ENCODE measurements at regions not wholly inside any gene's neighbourhood (a gene's known extent, or its start where the extent isn't known, plus 50 kb on each side); places are given as distances from the start of the nearest gene placed in this dataset.
"Not testable (repeated sequence)": the region's sequence is repeated elsewhere in the genome, so short reads cannot be mapped to it uniquely, and the experiment has no call there.

DNA sequence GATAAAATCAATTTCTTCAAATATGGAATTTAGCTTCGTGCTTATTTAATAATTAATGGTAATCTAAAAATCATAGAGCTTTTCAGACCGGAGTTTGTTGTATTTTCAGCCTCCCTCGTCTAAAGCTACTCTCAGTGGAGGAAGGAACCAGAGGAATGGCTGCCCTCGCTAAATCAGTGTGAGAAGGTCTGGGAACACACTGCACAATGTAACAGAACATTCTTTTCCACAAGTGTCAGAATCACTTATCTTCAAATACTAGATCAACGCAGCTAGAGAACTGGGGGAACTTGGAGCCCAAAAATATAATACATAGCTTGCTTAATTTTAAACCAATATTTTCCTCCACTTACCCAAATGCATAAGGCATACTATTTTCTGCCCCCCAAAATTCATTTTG lies 148.5 kb downstream of the MTERF1 start:
- DNase-seq (ENCODE audit: low spot score), result no peak
- peaks cover 13% of the 10 kb centered on the region for H3K9me3 Mint-ChIP-seq (ENCODE audit: low read depth)
- H3K4me3 Mint-ChIP-seq (ENCODE audit: unreplicated experiment), result no peak overlapping the region

DNA sequence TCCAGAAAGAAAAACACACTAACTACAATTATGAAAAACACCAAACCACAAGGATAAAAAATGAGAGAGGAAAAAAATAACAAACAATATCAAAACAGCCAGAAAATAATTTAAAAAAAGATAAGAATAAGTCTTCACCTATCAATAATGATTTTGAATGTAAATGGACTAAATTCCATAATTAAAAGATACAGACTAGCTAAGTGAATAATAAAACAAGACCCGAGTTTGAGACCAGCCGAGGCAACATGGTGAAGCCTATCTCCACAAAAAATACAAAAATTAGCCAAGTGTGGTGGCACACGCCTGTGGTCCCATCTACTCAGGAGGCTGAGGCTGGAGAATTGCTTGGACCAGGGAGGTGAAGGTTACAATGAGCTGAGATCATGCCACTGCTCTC lies 131.1 kb downstream of the MTERF1 start:
- TF ChIP-seq, protein P1, sequence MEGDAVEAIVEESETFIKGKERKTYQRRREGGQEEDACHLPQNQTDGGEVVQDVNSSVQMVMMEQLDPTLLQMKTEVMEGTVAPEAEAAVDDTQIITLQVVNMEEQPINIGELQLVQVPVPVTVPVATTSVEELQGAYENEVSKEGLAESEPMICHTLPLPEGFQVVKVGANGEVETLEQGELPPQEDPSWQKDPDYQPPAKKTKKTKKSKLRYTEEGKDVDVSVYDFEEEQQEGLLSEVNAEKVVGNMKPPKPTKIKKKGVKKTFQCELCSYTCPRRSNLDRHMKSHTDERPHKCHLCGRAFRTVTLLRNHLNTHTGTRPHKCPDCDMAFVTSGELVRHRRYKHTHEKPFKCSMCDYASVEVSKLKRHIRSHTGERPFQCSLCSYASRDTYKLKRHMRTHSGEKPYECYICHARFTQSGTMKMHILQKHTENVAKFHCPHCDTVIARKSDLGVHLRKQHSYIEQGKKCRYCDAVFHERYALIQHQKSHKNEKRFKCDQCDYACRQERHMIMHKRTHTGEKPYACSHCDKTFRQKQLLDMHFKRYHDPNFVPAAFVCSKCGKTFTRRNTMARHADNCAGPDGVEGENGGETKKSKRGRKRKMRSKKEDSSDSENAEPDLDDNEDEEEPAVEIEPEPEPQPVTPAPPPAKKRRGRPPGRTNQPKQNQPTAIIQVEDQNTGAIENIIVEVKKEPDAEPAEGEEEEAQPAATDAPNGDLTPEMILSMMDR (IDR thresholded peaks at IDR 0.05), result no peak
- H3K4me1 Mint-ChIP-seq (ENCODE audit: low read depth), result peaks cover 4% of the 10 kb centered on the region
- H3K27me3 Mint-ChIP-seq (ENCODE audit: low read depth), result no peaks in the 10 kb centered on the region
- H3K9me3 Mint-ChIP-seq (ENCODE audit: low read depth), result peaks cover 10% of the 10 kb centered on the region
- H3K27ac Mint-ChIP-seq (ENCODE audit: unreplicated experiment), result no peak overlapping the region
- H3K4me3 Mint-ChIP-seq (ENCODE audit: unreplicated experiment), result no peak overlapping the region
- H3K36me3 Mint-ChIP-seq (ENCODE audit: low read depth), result peaks cover 8% of the 10 kb centered on the region
- DNase-seq (ENCODE audit: low spot score), result no peak

More for the DNA sequence above, 148.5 kb downstream of the MTERF1 start:
- Mint-ChIP-seq H3K27ac (ENCODE audit: unreplicated experiment) (no peak overlapping the region), H3K4me1 (ENCODE audit: low read depth) (peaks cover 17% of the 10 kb centered on the region), H3K27me3 (ENCODE audit: low read depth) (no peaks in the 10 kb centered on the region), H3K36me3 (ENCODE audit: low read depth) (peaks cover 8% of the 10 kb centered on the region)
- TF ChIP-seq, protein P1 (IDR thresholded peaks at IDR 0.05), result no peak

DNA sequence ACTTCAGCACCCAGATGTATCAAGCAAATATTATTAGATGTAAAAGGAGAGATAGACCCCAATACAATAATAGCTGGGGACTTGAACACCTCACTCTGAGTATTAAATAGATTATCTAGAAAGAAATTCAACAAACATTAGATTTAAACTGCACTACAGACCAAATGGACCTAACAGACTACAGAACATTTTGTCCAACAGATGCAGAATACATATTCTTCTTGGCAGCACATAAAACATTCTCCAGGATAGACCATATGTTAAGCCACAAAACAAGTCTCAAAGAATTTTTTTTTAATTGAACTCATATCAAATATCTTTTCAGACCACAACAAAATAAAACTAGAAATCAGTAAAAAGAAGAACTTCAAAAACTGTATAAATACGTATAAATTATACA lies 130.4 kb downstream of the MTERF1 start:
- Mint-ChIP-seq H3K36me3 (ENCODE audit: low read depth) (peaks cover 8% of the 10 kb centered on the region), H3K27ac (ENCODE audit: unreplicated experiment) (no peak overlapping the region), H3K4me1 (ENCODE audit: low read depth) (no peaks in the 10 kb centered on the region)

DNA sequence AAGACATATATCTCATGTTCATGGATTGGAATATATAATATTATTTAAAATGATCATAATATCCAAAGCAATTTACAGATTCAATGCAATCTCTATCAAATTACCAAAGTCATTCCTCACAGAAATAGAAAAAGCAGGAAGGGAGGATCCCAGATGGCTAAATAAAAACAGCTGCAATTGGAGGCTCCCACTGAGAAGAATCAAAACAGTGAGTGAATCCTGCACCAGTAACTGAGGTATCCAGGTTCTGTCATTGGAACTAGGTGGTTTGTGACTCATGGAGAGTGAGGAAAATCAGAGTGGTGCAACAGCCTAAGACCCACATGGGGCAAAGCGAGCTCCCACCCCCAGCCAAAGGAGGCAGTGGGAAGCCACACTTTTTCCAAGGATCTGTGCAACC lies 128.4 kb downstream of the MTERF1 start:
- peaks cover 11% of the 10 kb centered on the region for H3K9me3 Mint-ChIP-seq (ENCODE audit: low read depth)
- peaks cover 8% of the 10 kb centered on the region for H3K36me3 Mint-ChIP-seq (ENCODE audit: low read depth)
- H3K27me3 Mint-ChIP-seq (ENCODE audit: low read depth), result no peaks in the 10 kb centered on the region
- H3K4me3 Mint-ChIP-seq (ENCODE audit: unreplicated experiment), result no peak overlapping the region
- H3K4me1 Mint-ChIP-seq (ENCODE audit: low read depth), result no peaks in the 10 kb centered on the region
- TF ChIP-seq, protein P1 (IDR thresholded peaks at IDR 0.05), result no peak
- H3K27ac Mint-ChIP-seq (ENCODE audit: unreplicated experiment), result no peak overlapping the region
- DNase-seq (ENCODE audit: low spot score), result no peak

More for the DNA sequence above, 130.4 kb downstream of the MTERF1 start:
- H3K9me3 Mint-ChIP-seq (ENCODE audit: low read depth), result peaks cover 10% of the 10 kb centered on the region
- TF ChIP-seq, protein P1 (IDR thresholded peaks at IDR 0.05), result no peak
- no peak overlapping the region for H3K4me3 Mint-ChIP-seq (ENCODE audit: unreplicated experiment)
- H3K27me3 Mint-ChIP-seq (ENCODE audit: low read depth), result no peaks in the 10 kb centered on the region
- no peak for DNase-seq (ENCODE audit: low spot score)

DNA sequence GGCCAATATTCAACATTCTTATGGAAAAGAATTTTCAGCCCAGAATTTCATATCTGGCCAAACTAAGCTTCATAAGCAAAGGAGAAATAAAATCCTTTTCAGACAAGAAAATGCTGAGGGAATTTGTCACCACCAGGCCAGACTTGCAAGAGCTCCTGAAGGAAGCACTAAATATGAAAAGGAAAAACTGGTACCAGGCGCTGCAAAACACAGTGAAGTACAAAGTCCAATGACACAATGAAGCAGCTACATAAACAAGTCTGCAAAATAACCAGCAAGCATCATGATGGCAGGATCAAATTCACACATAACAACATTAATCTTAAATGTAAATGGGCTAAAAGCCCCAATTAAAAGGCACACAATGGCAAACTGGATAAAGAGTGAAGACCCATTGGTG lies 126.2 kb downstream of the MTERF1 start:
- H3K27me3 Mint-ChIP-seq (ENCODE audit: low read depth); H3K36me3 Mint-ChIP-seq (ENCODE audit: low read depth); DNase-seq (ENCODE audit: low spot score); H3K27ac Mint-ChIP-seq (ENCODE audit: unreplicated experiment); H3K4me1 Mint-ChIP-seq (ENCODE audit: low read depth); H3K4me3 Mint-ChIP-seq (ENCODE audit: unreplicated experiment): not testable (repeated sequence)
- H3K9me3 Mint-ChIP-seq (ENCODE audit: low read depth), result peaks cover 17% of the 10 kb centered on the region

DNA sequence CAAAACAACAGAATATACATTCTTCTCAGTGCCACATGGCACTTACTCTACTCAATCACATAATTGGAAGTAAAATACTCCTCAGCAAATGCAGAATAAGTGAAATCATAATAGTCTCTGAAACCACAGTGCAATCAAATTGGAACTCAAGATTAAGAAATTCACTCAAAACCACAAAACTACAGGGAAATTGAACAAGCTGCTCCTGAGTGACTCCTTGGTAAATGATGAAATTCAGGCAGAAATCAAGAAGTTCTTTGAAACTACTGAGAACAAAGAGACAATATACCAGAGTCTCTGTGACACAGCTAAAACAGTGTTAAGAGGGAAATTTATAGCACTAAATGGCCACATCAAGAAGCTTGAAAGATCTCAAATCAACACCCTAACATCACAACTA lies 125.4 kb downstream of the MTERF1 start:
- not testable (repeated sequence) for H3K4me1 Mint-ChIP-seq (ENCODE audit: low read depth); H3K27ac Mint-ChIP-seq (ENCODE audit: unreplicated experiment); H3K4me3 Mint-ChIP-seq (ENCODE audit: unreplicated experiment); H3K27me3 Mint-ChIP-seq (ENCODE audit: low read depth); DNase-seq (ENCODE audit: low spot score); H3K36me3 Mint-ChIP-seq (ENCODE audit: low read depth)
- peaks cover 13% of the 10 kb centered on the region for H3K9me3 Mint-ChIP-seq (ENCODE audit: low read depth)

Data from chondrocyte (in vitro differentiated cells).